HCT116 (cell line): ENCODE measurements at regions not wholly inside any gene's neighbourhood (a gene's known extent, or its start where the extent isn't known, plus 50 kb on each side); places are given as distances from the start of the nearest gene placed in this dataset.

Source experiments
- ATAC-seq: fragments of 200-7000 bp; cut with Tn5 transposase; 2 replicates; pipeline ENCODE4 v1.9.1; 2020; ENCODE audit warnings: mild to moderate bottlenecking, moderate library complexity
- BruUV-seq: library from RNA; stranded (reverse); fragments of 400-500 nt; replicated peaks from 2 replicates; lab custom pipeline; 2021; lab: Mats Ljungman, UMichigan
- CTCF ChIA-PET: fragments of 300-600 bp; sonication (Branson Sonifier 250); formaldehyde crosslinking; loops from one replicate; lab custom pipeline; 2021; ENCODE audit warnings: antibody characterized with exemption; lab: Charles Lee
- POLR2A ChIA-PET: fragments of 300-600, 350-600 bp; sonication (Branson Sonifier 250); formaldehyde crosslinking; loops from one replicate; lab custom pipeline; 2021; ENCODE audit warnings: antibody characterized with exemption; lab: Charles Lee
- RAD21 ChIA-PET, 2 experiments: fragments of 300-600 bp; sonication (Branson Sonifier 250); formaldehyde crosslinking; loops; one replicate each; lab custom pipeline; 2023; ENCODE audit warnings: low total read pairs in 2 of 2; ENCODE audit not compliant: uncharacterized antibody in 2 of 2, unreplicated experiment in 2 of 2, low non-redundant PET in 1 of 2; lab: Charles Lee
- DNase-seq: peaks from one replicate; pipeline ENCODE4 v3.0.0-alpha.2; 2010; ENCODE audit warnings: low read depth, low spot score
- H2AFZ ChIP-seq: fragments of 200-600 bp; shearing (Covaris generic), sonication (generic); 2 replicates; pipeline ENCODE4 v1.6.1; 2017; ENCODE audit warnings: low read depth, mixed run types, mixed read lengths, antibody characterized with exemption, low read length; ENCODE audit not compliant: poor library complexity, severe bottlenecking
- H3K27ac ChIP-seq: 2 replicates; pipeline ENCODE4 v1.5.1; 2012; ENCODE audit warnings: low read depth, low read length
- H3K27me3 ChIP-seq: fragments of 200-600 bp; sonication (generic); 2 replicates; pipeline ENCODE4 v1.6.1; 2016; ENCODE audit warnings: mixed run types, low read length, mixed read lengths; ENCODE audit not compliant: insufficient read depth
- H3K36me3 ChIP-seq, 2 experiments: fragments of 200-500 bp in 1 of 2; fragments of 200-600 bp in 1 of 2; sonication (Bioruptor generic) in 1 of 2; sonication (generic) in 1 of 2; 2 replicates each; pipeline versions ENCODE4 v1.5.1 to v1.6.1; 2014 to 2016; ENCODE audit warnings: low read length in 2 of 2, inconsistent platforms in 1 of 2, mixed read lengths in 1 of 2, mixed run types in 1 of 2; ENCODE audit not compliant: insufficient read depth in 2 of 2, control insufficient read depth in 1 of 2
- H3K4me1 ChIP-seq, 2 experiments: fragments of 200-600 bp in 1 of 2; sonication (generic) in 1 of 2; 2 replicates each; pipeline versions ENCODE4 v1.5.1 to v1.6.1; 2012 to 2017; ENCODE audit warnings: low read length in 2 of 2, inconsistent platforms in 1 of 2, mild to moderate bottlenecking in 1 of 2, mixed read lengths in 1 of 2, mixed run types in 1 of 2, moderate library complexity in 1 of 2; ENCODE audit not compliant: insufficient read depth in 2 of 2, control insufficient read depth in 1 of 2
- H3K4me2 ChIP-seq: fragments of 200-600 bp; sonication (generic); 2 replicates; pipeline ENCODE4 v1.6.1; 2017; ENCODE audit warnings: mixed run types, low read length, mixed read lengths
- H3K4me3 ChIP-seq, 2 experiments: fragments of 200-600 bp in 1 of 2; sonication (generic) in 1 of 2; replicated peaks in 1 of 2; 2 replicates each; pipeline ENCODE4 v1.5.1; 2011 to 2016; ENCODE audit warnings: low read length in 2 of 2, control low read depth in 1 of 2, low read depth in 1 of 2, mild to moderate bottlenecking in 1 of 2, mixed read lengths in 1 of 2, mixed run types in 1 of 2
- H3K79me2 ChIP-seq: fragments of 200-600 bp; sonication (generic); 2 replicates; pipeline ENCODE4 v1.6.1; 2017; ENCODE audit warnings: mild to moderate bottlenecking, mixed run types, low read length, moderate library complexity, mixed read lengths; ENCODE audit not compliant: insufficient read depth
- H3K9ac ChIP-seq: fragments of 200-600 bp; sonication (generic); 2 replicates; pipeline ENCODE4 v1.6.1; 2016; ENCODE audit warnings: low read length, mixed read lengths
- H3K9me2 ChIP-seq: fragments of 200-600 bp; sonication (generic), shearing (Covaris generic); 2 replicates; pipeline ENCODE4 v1.6.1; 2017; ENCODE audit warnings: mixed run types, mild to moderate bottlenecking, moderate library complexity; ENCODE audit not compliant: insufficient read depth
- H3K9me3 ChIP-seq, 2 experiments: fragments of 200-500 bp in 1 of 2; fragments of 200-600 bp in 1 of 2; sonication (Bioruptor generic) in 1 of 2; sonication (generic) in 1 of 2; 2 replicates each; pipeline ENCODE4 v1.6.1; 2014 to 2017; ENCODE audit warnings: low read length in 2 of 2, mixed read lengths in 2 of 2, inconsistent platforms in 1 of 2, low read depth in 1 of 2, mild to moderate bottlenecking in 1 of 2, mixed run types in 1 of 2, moderate library complexity in 1 of 2; ENCODE audit not compliant: control insufficient read depth in 1 of 2, insufficient read depth in 1 of 2
- H4K20me1 ChIP-seq: fragments of 200-600 bp; sonication (generic), shearing (Covaris generic); 2 replicates; pipeline ENCODE4 v1.6.1; 2017; ENCODE audit warnings: mixed run types, mild to moderate bottlenecking, moderate library complexity; ENCODE audit not compliant: insufficient read depth
- EZH2 ChIP-seq: fragments of 200-600 bp; sonication (generic); IDR thresholded peaks from 2 replicates; pipeline ENCODE4 v1.6.1; 2017; ENCODE audit warnings: antibody characterized with exemption, mixed run types
- JUND ChIP-seq: IDR thresholded peaks from 2 replicates; pipeline ENCODE4 v1.6.1; 2012
- SP1 ChIP-seq: IDR thresholded peaks from 2 replicates; pipeline ENCODE4 v1.6.1; 2012; ENCODE audit warnings: low read depth
- SRF ChIP-seq: IDR thresholded peaks from 2 replicates; pipeline ENCODE4 v1.6.1; 2012; ENCODE audit warnings: low read depth
- TCF7L2 ChIP-seq: IDR thresholded peaks from 2 replicates; pipeline ENCODE4 v1.7.0; 2011; ENCODE audit warnings: borderline replicate concordance, inconsistent platforms; ENCODE audit not compliant: insufficient read depth, insufficient read length; ENCODE audit errors: extremely low read depth
- ZFX ChIP-seq: fragments of 450-650 bp; IDR thresholded peaks from 2 replicates; pipeline ENCODE4 v1.6.1; 2017
- intact Hi-C: fragments of 100-400 bp; cut with micrococcal nuclease; formaldehyde crosslinking; loops from 2 replicates; pipeline ENCODE4 v1.10.0; 2022
- TF ChIP-seq, protein P1 (sequence below): IDR thresholded peaks from 2 replicates; pipeline ENCODE4 v1.6.1; 2011; ENCODE audit warnings: mild to moderate bottlenecking, low read length, moderate library complexity; ENCODE audit not compliant: insufficient replicate concordance; ENCODE audit errors: extremely low read depth

DNA sequence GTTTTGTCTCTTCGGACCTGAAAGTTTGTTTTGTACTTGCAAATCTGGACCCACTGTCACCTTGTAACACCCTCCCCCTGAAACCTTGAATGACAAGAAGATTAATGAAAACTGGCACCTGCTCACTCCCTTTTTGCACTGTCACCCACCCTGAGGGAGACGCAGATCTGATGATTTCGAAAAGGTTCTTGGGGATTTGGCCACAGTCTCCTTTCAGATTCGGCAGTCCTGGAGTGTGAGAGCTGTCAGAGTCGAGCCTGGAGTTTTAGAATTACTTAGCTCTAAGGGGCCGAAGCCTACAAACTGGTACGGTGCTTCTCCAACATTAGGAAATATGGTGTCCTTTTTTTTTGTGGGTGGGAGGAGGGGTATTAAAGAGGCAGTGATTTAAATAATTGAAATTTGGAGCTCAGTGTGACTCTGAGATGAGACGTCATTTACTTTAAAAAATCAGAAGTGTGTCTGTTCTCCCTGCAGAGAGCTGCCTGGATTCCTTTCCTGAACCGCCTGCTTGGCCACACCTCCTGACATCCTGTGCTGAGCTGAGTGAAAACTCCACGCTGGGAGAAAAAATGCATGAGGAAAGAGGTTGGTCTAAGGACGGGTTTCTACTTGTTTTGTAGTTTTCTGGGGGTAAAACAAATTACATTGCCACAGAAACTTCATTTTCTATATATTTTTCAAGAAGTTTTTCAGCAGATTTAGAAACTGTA, 447.0 kb upstream of the CDH4 start (continued):
- TF ChIP-seq SRF (no peak), ZFX (no peak), SP1 (no peak), EZH2 (no peak), TCF7L2 (no peak)
- TF ChIP-seq, protein P1, sequence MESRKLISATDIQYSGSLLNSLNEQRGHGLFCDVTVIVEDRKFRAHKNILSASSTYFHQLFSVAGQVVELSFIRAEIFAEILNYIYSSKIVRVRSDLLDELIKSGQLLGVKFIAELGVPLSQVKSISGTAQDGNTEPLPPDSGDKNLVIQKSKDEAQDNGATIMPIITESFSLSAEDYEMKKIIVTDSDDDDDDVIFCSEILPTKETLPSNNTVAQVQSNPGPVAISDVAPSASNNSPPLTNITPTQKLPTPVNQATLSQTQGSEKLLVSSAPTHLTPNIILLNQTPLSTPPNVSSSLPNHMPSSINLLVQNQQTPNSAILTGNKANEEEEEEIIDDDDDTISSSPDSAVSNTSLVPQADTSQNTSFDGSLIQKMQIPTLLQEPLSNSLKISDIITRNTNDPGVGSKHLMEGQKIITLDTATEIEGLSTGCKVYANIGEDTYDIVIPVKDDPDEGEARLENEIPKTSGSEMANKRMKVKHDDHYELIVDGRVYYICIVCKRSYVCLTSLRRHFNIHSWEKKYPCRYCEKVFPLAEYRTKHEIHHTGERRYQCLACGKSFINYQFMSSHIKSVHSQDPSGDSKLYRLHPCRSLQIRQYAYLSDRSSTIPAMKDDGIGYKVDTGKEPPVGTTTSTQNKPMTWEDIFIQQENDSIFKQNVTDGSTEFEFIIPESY, result no peak
- TF ChIP-seq, all 23 proteins: peak for 0

DNA sequence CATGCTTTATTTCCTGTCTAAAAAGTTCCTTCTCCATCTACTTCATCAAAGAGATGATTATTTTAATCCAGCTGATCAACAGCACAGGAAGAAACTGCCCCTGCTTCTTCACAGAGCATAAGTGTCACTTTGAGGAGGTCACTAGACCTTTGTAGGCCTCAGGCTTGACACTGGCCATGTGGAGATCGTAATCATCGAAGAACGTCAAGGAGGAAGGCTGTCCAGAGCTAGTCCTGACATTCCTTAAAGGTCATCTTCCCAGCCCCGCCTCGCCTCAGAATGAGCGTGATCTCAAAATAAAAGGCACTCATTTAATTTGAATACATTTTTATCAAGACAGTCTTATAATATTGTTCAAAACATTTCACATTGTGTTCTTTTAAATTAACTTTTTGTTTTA, 445.7 kb upstream of the CDH4 start:
- intact Hi-C loops, result no loop called here
- H3K4me2 ChIP-seq, result no peak overlapping the region
- H4K20me1 ChIP-seq, result no peaks in the 10 kb centered on the region
- ATAC-seq (no peak), DNase-seq (no peak)
- no peak overlapping the region for H3K9ac ChIP-seq
- ChIA-PET POLR2A (no interaction called here), CTCF (no interaction called here)
- no peaks in the 10 kb centered on the region for H3K79me2 ChIP-seq
- H3K4me1 ChIP-seq, result no peaks in the 10 kb centered on the region
- no peak overlapping the region for H2AFZ ChIP-seq
- peaks cover 0 to 39% of the 10 kb centered on the region in 2 experiments; a peak in 2 of 4 replicates for H3K9me3 ChIP-seq
- TF ChIP-seq JUND, result no peak
- TF ChIP-seq, all 23 proteins: peak for 0
- Histone ChIP-seq H3K4me3 (no peak overlapping the region), H3K27ac (no peak overlapping the region), H3K9me2 (no peaks in the 10 kb centered on the region), H3K36me3 (no peaks in the 10 kb centered on the region), H3K27me3 (no peaks in the 10 kb centered on the region)
- RAD21 ChIA-PET, result no interaction called here
- no TSS peak for BruUV-seq
